Transverse colon (tissue), 4 donors: ENCODE measurements at regions not wholly inside any gene's neighbourhood (a gene's known extent, or its start where the extent isn't known, plus 50 kb on each side); places are given as distances from the start of the nearest gene placed in this dataset.

ENCODE experiments used
- POLR2A ChIP-seq: fragments of 450-650 bp; IDR thresholded peaks from one replicate; pipeline ENCODE4 v1.6.1; 2016; ENCODE audit warnings: antibody characterized with exemption, mild to moderate bottlenecking, moderate library complexity
- POLR2AphosphoS5 ChIP-seq, 3 donors: sonication (generic); formaldehyde crosslinking; IDR thresholded peaks; one replicate each; pipeline ENCODE4 v1.6.1; 2016; ENCODE audit warnings: antibody characterized with exemption in 3 of 3
- TF ChIP-seq, protein P1 (sequence below), 5 experiments: fragments of 200-600 bp in 3 of 5; fragments of 450-650 bp in 2 of 5; sonication (generic) in 3 of 5; IDR thresholded peaks; 1 replicate in 2 of 5; 2 replicates in 3 of 5; pipeline ENCODE4 v1.5.1; 2016 to 2017; ENCODE audit warnings: antibody characterized with exemption in 5 of 5, inconsistent platforms in 3 of 5, mild to moderate bottlenecking in 2 of 5, moderate library complexity in 1 of 5

DNA sequence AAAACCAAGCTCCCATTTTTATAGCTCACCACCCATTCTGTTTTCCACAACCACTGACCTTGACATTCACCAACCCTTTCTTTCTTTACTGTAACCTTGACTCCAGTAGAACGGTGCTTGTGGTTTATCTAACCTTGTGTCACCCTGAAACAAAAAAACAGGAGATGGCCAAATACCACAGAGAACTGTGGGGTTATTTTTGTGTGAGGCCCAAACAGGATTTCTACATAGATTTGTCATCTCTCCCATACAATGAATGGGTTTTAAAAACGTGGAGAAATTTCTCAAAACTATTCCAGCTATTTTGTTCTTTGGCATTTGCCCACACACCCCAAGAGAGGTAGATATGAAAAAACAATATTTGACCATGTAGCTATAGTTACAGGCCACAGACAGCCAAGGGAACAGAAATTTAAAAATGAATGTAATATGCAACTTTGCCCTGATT, 231.3 kb upstream of the TANK start:
- TF ChIP-seq, protein P1, sequence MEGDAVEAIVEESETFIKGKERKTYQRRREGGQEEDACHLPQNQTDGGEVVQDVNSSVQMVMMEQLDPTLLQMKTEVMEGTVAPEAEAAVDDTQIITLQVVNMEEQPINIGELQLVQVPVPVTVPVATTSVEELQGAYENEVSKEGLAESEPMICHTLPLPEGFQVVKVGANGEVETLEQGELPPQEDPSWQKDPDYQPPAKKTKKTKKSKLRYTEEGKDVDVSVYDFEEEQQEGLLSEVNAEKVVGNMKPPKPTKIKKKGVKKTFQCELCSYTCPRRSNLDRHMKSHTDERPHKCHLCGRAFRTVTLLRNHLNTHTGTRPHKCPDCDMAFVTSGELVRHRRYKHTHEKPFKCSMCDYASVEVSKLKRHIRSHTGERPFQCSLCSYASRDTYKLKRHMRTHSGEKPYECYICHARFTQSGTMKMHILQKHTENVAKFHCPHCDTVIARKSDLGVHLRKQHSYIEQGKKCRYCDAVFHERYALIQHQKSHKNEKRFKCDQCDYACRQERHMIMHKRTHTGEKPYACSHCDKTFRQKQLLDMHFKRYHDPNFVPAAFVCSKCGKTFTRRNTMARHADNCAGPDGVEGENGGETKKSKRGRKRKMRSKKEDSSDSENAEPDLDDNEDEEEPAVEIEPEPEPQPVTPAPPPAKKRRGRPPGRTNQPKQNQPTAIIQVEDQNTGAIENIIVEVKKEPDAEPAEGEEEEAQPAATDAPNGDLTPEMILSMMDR (IDR thresholded peaks at IDR 0.05): no peak
- TF ChIP-seq POLR2AphosphoS5 (IDR thresholded peaks at IDR 0.05) (no peak), POLR2A (no peak)
